T-cell (primary cell): ENCODE measurements at regions not wholly inside any gene's neighbourhood (a gene's known extent, or its start where the extent isn't known, plus 50 kb on each side); places are given as distances from the start of the nearest gene placed in this dataset.

Experiments used
- ATAC-seq, 4 experiments: fragments of 200-7000 bp in 3 of 4; fragments of 150-1000 bp in 1 of 4; cut with Tn5 transposase; replicated peaks in 1 of 4; 1 replicate in 3 of 4; 2 replicates in 1 of 4; pipeline ENCODE4 v1.10.0; 2021; ENCODE audit warnings: moderate library complexity in 3 of 4, mild to moderate bottlenecking in 2 of 4, moderate number of reproducible peaks in 1 of 4
- CTCF ChIA-PET, 2 donors: fragments of 300-600 bp; sonication (Branson Sonifier 250); formaldehyde crosslinking; loops; one replicate each; lab custom pipeline; 2022; ENCODE audit warnings: antibody characterized with exemption in 2 of 2; lab: Charles Lee
- POLR2A ChIA-PET, 2 donors: fragments of 300-600 bp; sonication (Branson Sonifier 250); formaldehyde crosslinking; loops; one replicate each; lab custom pipeline; 2022; ENCODE audit warnings: antibody characterized with exemption in 2 of 2; lab: Charles Lee
- DNase-seq, 35 experiments: peaks; one replicate each; pipeline versions ENCODE4 v3.0.0 to v3.0.0-alpha.2; 2013 to 2023
- H3K27ac ChIP-seq: one replicate; pipeline ENCODE4 v1.5.1; 2013; ENCODE audit warnings: low read length
- H3K27me3 ChIP-seq, 2 experiments: replicated peaks in 1 of 2; 1 replicate in 1 of 2; 2 replicates in 1 of 2; pipeline versions ENCODE4 v1.6.1 to v1.7.0; 2013; ENCODE audit warnings: low read length in 1 of 2, mixed read lengths in 1 of 2; ENCODE audit not compliant: control insufficient read depth in 2 of 2, insufficient read depth in 2 of 2; ENCODE audit errors: extremely low read depth in 1 of 2
- H3K36me3 ChIP-seq, 2 donors: 1 replicate in 1 of 2; 2 replicates in 1 of 2; pipeline versions ENCODE4 v1.6.1 to v1.7.0; 2013; ENCODE audit warnings: low read length in 1 of 2; ENCODE audit not compliant: control insufficient read depth in 2 of 2, insufficient read depth in 1 of 2; ENCODE audit errors: extremely low read depth in 1 of 2
- H3K4me1 ChIP-seq, 2 experiments: 1 replicate in 1 of 2; 2 replicates in 1 of 2; pipeline versions ENCODE4 v1.6.1 to v1.7.0; 2013; ENCODE audit warnings: low read length in 2 of 2, mixed read lengths in 1 of 2; ENCODE audit not compliant: insufficient read depth in 2 of 2, control insufficient read depth in 1 of 2; ENCODE audit errors: extremely low read depth in 1 of 2
- H3K4me3 ChIP-seq, 2 donors: 1 replicate in 1 of 2; 2 replicates in 1 of 2; pipeline versions ENCODE4 v1.5.1 to v1.7.0; 2013; ENCODE audit warnings: mild to moderate bottlenecking in 2 of 2, low read length in 1 of 2, moderate library complexity in 1 of 2; ENCODE audit not compliant: control insufficient read depth in 1 of 2; ENCODE audit errors: extremely low read depth in 1 of 2
- H3K9me3 ChIP-seq: 2 replicates; pipeline ENCODE4 v1.7.0; 2013
- H3K27ac Mint-ChIP-seq, 2 donors: one replicate each; pipeline ENCODE4 v1.8.0; 2020 to 2021; ENCODE audit warnings: mild to moderate bottlenecking in 2 of 2, mixed read lengths in 2 of 2
- H3K27me3 Mint-ChIP-seq, 2 donors: one replicate each; pipeline ENCODE4 v1.8.0; 2021 to 2022; ENCODE audit warnings: mixed read lengths in 2 of 2
- H3K36me3 Mint-ChIP-seq: one replicate; pipeline ENCODE4 v1.8.0; 2021; ENCODE audit warnings: mixed read lengths
- H3K4me1 Mint-ChIP-seq, 3 donors: one replicate each; pipeline ENCODE4 v1.8.0; 2020 to 2022; ENCODE audit warnings: mixed read lengths in 3 of 3, mild to moderate bottlenecking in 1 of 3
- H3K4me3 Mint-ChIP-seq, 3 donors: one replicate each; pipeline ENCODE4 v1.8.0; 2020 to 2022; ENCODE audit warnings: mild to moderate bottlenecking in 3 of 3, mixed read lengths in 3 of 3, moderate library complexity in 3 of 3
- H3K9me3 Mint-ChIP-seq, 3 donors: one replicate each; pipeline ENCODE4 v1.8.0; 2020 to 2022; ENCODE audit warnings: mixed read lengths in 3 of 3
- WGBS: methylation state at CpG from one replicate; pipeline ENCODE4 v1.1.5; 2013; ENCODE audit warnings: missing lambda C conversion rate; ENCODE audit not compliant: insufficient coverage; 5-methylcytosine and 5-hydroxymethylcytosine counted together

- ChIA-PET CTCF (no interaction called here), POLR2A (no interaction called here)
- WGBS, result 83% methylated on average over 1 of the region's 3 CpGs
- no peaks in the 10 kb centered on the region for H3K36me3 ChIP-seq
- Mint-ChIP-seq H3K36me3 (peaks cover 11% of the 10 kb centered on the region), H3K9me3 (peaks cover 0 to 4% (median 0%) of the 10 kb centered on the region in 3 donors), H3K27ac (no peak overlapping the region), H3K4me1 (peaks cover 0 to 5% (median 4%) of the 10 kb centered on the region in 3 donors), H3K4me3 (no peak overlapping the region), H3K27me3 (no peaks in the 10 kb centered on the region)
- H3K4me3 ChIP-seq, result no peak overlapping the region
- H3K27ac ChIP-seq, result no peak overlapping the region
- DNase-seq, result no peak
- H3K9me3 ChIP-seq, result no peaks in the 10 kb centered on the region
- ATAC-seq, result no peak
- H3K27me3 ChIP-seq, result no peaks in the 10 kb centered on the region
- H3K4me1 ChIP-seq, result no peaks in the 10 kb centered on the region
Measured at GRCh38 chr6:156258981-156259380, 518.2 kb upstream of the ARID1B start.

GRCh38 chr6:156256161-156256560, 521.0 kb upstream of the ARID1B start:
- Histone ChIP-seq H3K27ac (no peak overlapping the region), H3K9me3 (no peaks in the 10 kb centered on the region), H3K4me3 (no peak overlapping the region), H3K27me3 (no peaks in the 10 kb centered on the region), H3K36me3 (no peaks in the 10 kb centered on the region), H3K4me1 (no peaks in the 10 kb centered on the region)
- H3K9me3 Mint-ChIP-seq, result peaks cover 0 to 3% (median 0%) of the 10 kb centered on the region in 3 donors
- peaks cover 4 to 7% (median 5%) of the 10 kb centered on the region in 3 donors for H3K4me1 Mint-ChIP-seq
- WGBS, result 100% methylated on average over 3 of the region's 10 CpGs
- ChIA-PET POLR2A (no interaction called here), CTCF (no interaction called here)
- DNase-seq (no peak), ATAC-seq (no peak)
- no peak overlapping the region for H3K4me3 Mint-ChIP-seq
- H3K36me3 Mint-ChIP-seq, result peaks cover 13% of the 10 kb centered on the region
- H3K27ac Mint-ChIP-seq, result no peak overlapping the region
- no peaks in the 10 kb centered on the region for H3K27me3 Mint-ChIP-seq

GRCh38 chr6:156254240-156254639, 522.9 kb upstream of the ARID1B start:
- CTCF ChIA-PET, result no interaction called here
- 86% methylated on average over 5 of the region's 5 CpGs for WGBS
- Mint-ChIP-seq H3K27ac (no peak overlapping the region), H3K27me3 (no peaks in the 10 kb centered on the region), H3K4me3 (no peak overlapping the region), H3K9me3 (no peaks in the 10 kb centered on the region), H3K36me3 (peaks cover 10% of the 10 kb centered on the region), H3K4me1 (peaks cover 12 to 15% (median 14%) of the 10 kb centered on the region in 3 donors)
- Histone ChIP-seq H3K27ac (no peak overlapping the region), H3K4me3 (no peak overlapping the region), H3K9me3 (no peaks in the 10 kb centered on the region), H3K36me3 (no peaks in the 10 kb centered on the region), H3K27me3 (no peaks in the 10 kb centered on the region), H3K4me1 (peaks cover 0 to 3% of the 10 kb centered on the region in 2 experiments)
- POLR2A ChIA-PET, result no interaction called here
- DNase-seq, result no peak
- no peak for ATAC-seq

- peaks cover 19% of the 10 kb centered on the region for H3K36me3 Mint-ChIP-seq
- Histone ChIP-seq H3K36me3 (no peaks in the 10 kb centered on the region), H3K27ac (no peak overlapping the region), H3K9me3 (no peaks in the 10 kb centered on the region), H3K4me1 (peaks cover 0 to 3% of the 10 kb centered on the region in 2 experiments), H3K27me3 (no peaks in the 10 kb centered on the region), H3K4me3 (no peak overlapping the region)
- H3K4me3 Mint-ChIP-seq, result no peak overlapping the region
- H3K27ac Mint-ChIP-seq, result peak overlapping the region in 1 of 2 donors; percentile 2
- no peaks in the 10 kb centered on the region for H3K27me3 Mint-ChIP-seq
- POLR2A ChIA-PET, result interaction anchor here in 1 of 2 donors (0.6 kb wide), 1 partner anchor 54 kb away, joined by 3 read pairs; no protein-coding TSS in a partner anchor
- ATAC-seq, result no peak
- DNase-seq, result no peak
- WGBS, result 63% methylated on average over 2 of the region's 5 CpGs
- H3K4me1 Mint-ChIP-seq, result peaks cover 10 to 15% (median 10%) of the 10 kb centered on the region in 3 donors
- CTCF ChIA-PET, result no interaction called here
- H3K9me3 Mint-ChIP-seq, result no peaks in the 10 kb centered on the region
Measured at GRCh38 chr6:156250593-156250992, 526.6 kb upstream of the ARID1B start.

GRCh38 chr6:156242206-156242605, 535.0 kb upstream of the ARID1B start:
- Mint-ChIP-seq H3K27ac (no peak overlapping the region), H3K36me3 (peaks cover 21% of the 10 kb centered on the region), H3K4me3 (no peak overlapping the region), H3K9me3 (no peaks in the 10 kb centered on the region), H3K4me1 (no peaks in the 10 kb centered on the region), H3K27me3 (no peaks in the 10 kb centered on the region)
- Histone ChIP-seq H3K9me3 (no peaks in the 10 kb centered on the region), H3K27ac (no peak overlapping the region), H3K4me3 (no peak overlapping the region), H3K27me3 (peaks cover 0 to 2% of the 10 kb centered on the region in 2 experiments), H3K4me1 (no peaks in the 10 kb centered on the region), H3K36me3 (peaks cover 0 to 3% of the 10 kb centered on the region in 2 donors)
- no peak for DNase-seq
- CTCF ChIA-PET, result no interaction called here
- POLR2A ChIA-PET, result no interaction called here
- WGBS, result no CpG with 5 or more reads among the region's 3 CpGs
- ATAC-seq, result no peak

GRCh38 chr6:156231026-156231765, 546.0 kb upstream of the ARID1B start:
- Histone ChIP-seq H3K27me3 (no peaks in the 10 kb centered on the region), H3K9me3 (no peaks in the 10 kb centered on the region), H3K4me3 (no peak overlapping the region), H3K27ac (no peak overlapping the region), H3K4me1 (no peaks in the 10 kb centered on the region), H3K36me3 (no peaks in the 10 kb centered on the region)
- POLR2A ChIA-PET, result no interaction called here
- H3K4me3 Mint-ChIP-seq, result no peak overlapping the region
- ATAC-seq, result no peak
- peaks cover 0 to 7% (median 3%) of the 10 kb centered on the region in 3 donors for H3K9me3 Mint-ChIP-seq
- peaks cover 12% of the 10 kb centered on the region for H3K36me3 Mint-ChIP-seq
- H3K27me3 Mint-ChIP-seq, result no peaks in the 10 kb centered on the region
- no peak overlapping the region for H3K27ac Mint-ChIP-seq
- DNase-seq, result no peak
- H3K4me1 Mint-ChIP-seq, result no peaks in the 10 kb centered on the region
- 100% methylated on average over 2 of the region's 10 CpGs for WGBS
- CTCF ChIA-PET, result interaction anchor here in 1 of 2 donors (0.6 to 0.9 kb wide), 3 partner anchors 8 to 292 kb away, joined by 3 to 11 read pairs (median 4); no protein-coding TSS in a partner anchor
